ENCODE measurements at regions not wholly inside any gene's neighbourhood (a gene's known extent, or its start where the extent isn't known, plus 50 kb on each side); places are given as distances from the start of the nearest gene placed in this dataset.

GRCh38 chr4:141309874-141310273, 89.2 kb downstream of the ZNF330 start:
- H3K27ac ChIP-seq: no peak overlapping the region
- TF ChIP-seq ZFX (IDR thresholded peaks at IDR 0.05; ENCODE audit: borderline replicate concordance) (no peak), CTCF (IDR thresholded peaks at IDR 0.05) (no peak)

GRCh38 chr4:141311246-141312204, 90.8 kb downstream of the ZNF330 start:
- TF ChIP-seq CTCF (IDR thresholded peaks at IDR 0.05): no peak
- TF ChIP-seq ZFX (IDR thresholded peaks at IDR 0.05; ENCODE audit: borderline replicate concordance): no peak

GRCh38 chr4:141314627-141315026, 93.9 kb downstream of the ZNF330 start:
- H3K27ac ChIP-seq: no peak overlapping the region
- no peak for TF ChIP-seq ZFX (IDR thresholded peaks at IDR 0.05; ENCODE audit: borderline replicate concordance)
- TF ChIP-seq CTCF (IDR thresholded peaks at IDR 0.05): no peak

More at GRCh38 chr4:141311246-141312204, 90.8 kb downstream of the ZNF330 start:
- no peak overlapping the region for H3K27ac ChIP-seq

GRCh38 chr4:141328560-141329173, 108.0 kb downstream of the ZNF330 start:
- TF ChIP-seq CTCF (IDR thresholded peaks at IDR 0.05): no peak
- no peak for TF ChIP-seq ZFX (IDR thresholded peaks at IDR 0.05; ENCODE audit: borderline replicate concordance)
- no peak overlapping the region for H3K27ac ChIP-seq

GRCh38 chr4:141329174-141329569, 108.5 kb downstream of the ZNF330 start:
- TF ChIP-seq CTCF (IDR thresholded peaks at IDR 0.05) (no peak), ZFX (IDR thresholded peaks at IDR 0.05; ENCODE audit: borderline replicate concordance) (no peak)
- H3K27ac ChIP-seq: no peak overlapping the region

- no peak for TF ChIP-seq CTCF (IDR thresholded peaks at IDR 0.05)
- no peak for TF ChIP-seq ZFX (IDR thresholded peaks at IDR 0.05; ENCODE audit: borderline replicate concordance)
- H3K27ac ChIP-seq: no peak overlapping the region
Observed at GRCh38 chr4:141330616-141331015, 109.9 kb downstream of the ZNF330 start.
